ENCODE measurements at regions not wholly inside any gene's neighbourhood (a gene's known extent, or its start where the extent isn't known, plus 50 kb on each side); places are given as distances from the start of the nearest gene placed in this dataset.

DNA sequence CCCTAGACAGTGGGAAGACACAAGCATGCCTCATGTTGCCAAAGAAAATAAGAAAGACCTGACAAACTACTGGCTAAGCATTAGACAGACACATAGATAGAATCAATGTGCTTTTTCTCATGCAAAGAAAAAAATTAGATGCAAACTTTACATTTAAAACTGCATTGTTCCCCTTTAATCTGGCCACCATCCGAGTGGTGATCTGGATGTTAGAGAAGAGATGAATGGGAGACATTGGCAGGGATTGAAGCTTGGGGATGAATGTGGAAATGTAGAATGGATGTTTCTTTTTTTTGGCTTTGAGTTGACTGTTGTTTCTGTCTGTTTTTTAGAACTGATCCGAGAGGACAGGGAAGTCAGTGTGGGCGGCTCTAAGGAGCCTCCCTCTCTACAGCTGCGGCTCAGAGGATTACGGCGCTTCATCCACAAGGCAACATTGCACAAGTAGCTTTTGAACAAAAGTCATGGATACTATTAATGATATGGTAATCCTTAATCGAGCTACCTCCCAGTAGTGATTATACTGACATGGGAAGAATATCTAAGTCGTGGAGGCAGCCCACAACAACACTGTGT, 53.0 kb downstream of the HELT start:
- TF ChIP-seq, protein P1, sequence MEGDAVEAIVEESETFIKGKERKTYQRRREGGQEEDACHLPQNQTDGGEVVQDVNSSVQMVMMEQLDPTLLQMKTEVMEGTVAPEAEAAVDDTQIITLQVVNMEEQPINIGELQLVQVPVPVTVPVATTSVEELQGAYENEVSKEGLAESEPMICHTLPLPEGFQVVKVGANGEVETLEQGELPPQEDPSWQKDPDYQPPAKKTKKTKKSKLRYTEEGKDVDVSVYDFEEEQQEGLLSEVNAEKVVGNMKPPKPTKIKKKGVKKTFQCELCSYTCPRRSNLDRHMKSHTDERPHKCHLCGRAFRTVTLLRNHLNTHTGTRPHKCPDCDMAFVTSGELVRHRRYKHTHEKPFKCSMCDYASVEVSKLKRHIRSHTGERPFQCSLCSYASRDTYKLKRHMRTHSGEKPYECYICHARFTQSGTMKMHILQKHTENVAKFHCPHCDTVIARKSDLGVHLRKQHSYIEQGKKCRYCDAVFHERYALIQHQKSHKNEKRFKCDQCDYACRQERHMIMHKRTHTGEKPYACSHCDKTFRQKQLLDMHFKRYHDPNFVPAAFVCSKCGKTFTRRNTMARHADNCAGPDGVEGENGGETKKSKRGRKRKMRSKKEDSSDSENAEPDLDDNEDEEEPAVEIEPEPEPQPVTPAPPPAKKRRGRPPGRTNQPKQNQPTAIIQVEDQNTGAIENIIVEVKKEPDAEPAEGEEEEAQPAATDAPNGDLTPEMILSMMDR (IDR thresholded peaks at IDR 0.05; ENCODE audit: insufficient read depth, low read depth, low read length), result no peak
- no peak for DNase-seq (ENCODE audit: low read depth)
- POLR2A ChIA-PET, result no interaction called here
- Histone ChIP-seq H3K36me3 (ENCODE audit: control insufficient read depth, insufficient read depth, low read length) (no peaks in the 10 kb centered on the region), H3K4me3 (ENCODE audit: low read depth, low read length) (no peak overlapping the region), H3K27me3 (ENCODE audit: control insufficient read depth, insufficient read depth, low read length) (peaks cover 2% of the 10 kb centered on the region; the same call in 1 of the 2 replicates)
- CTCF ChIA-PET, result interaction anchor here (0.6 kb wide), 1 partner anchor 75 kb away, joined by 4 read pairs; no protein-coding TSS in a partner anchor

DNA sequence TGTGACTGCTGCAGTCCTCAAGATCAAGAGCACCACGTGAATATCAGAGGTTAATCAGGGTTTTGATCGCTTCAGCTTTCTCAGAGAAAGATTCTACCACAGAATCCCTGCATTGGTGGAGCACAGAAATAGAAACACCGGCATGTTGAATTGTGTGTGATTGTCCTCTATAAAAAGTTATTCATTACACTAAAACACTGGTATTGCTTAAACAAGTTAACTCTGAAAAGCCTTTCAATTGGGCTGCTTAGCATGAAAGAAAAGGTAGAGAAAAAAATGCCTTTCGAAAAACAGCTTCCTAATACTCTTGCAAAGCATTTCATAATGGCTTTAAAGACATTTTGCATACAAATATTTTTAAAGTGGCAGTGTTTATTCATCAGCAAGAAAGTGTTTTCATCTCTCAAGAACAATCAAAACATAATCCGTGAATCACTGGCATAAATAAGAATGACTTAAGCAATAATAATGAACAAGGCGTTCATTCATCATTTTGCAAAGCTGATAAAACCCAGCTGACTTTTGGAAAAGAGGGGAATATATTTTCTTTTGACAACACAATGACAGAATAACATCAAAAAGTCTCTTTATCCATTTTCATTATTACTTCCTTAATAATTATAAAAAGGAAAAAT, 61.1 kb downstream of the HELT start:
- Histone ChIP-seq H3K4me3 (ENCODE audit: low read depth, low read length) (no peak overlapping the region), H3K36me3 (ENCODE audit: control insufficient read depth, insufficient read depth, low read length) (no peaks in the 10 kb centered on the region), H3K27me3 (ENCODE audit: control insufficient read depth, insufficient read depth, low read length) (peaks cover 2% of the 10 kb centered on the region)
- CTCF ChIA-PET, result interaction anchor here (0.6 to 1.9 kb wide), 3 partner anchors 16 to 1249 kb away, joined by 3 to 4 read pairs (median 3); no protein-coding TSS in a partner anchor
- DNase-seq (ENCODE audit: low read depth), result no peak
- POLR2A ChIA-PET, result no interaction called here
- TF ChIP-seq, protein P1 (IDR thresholded peaks at IDR 0.05; ENCODE audit: insufficient read depth, low read depth, low read length), result no peak

DNA sequence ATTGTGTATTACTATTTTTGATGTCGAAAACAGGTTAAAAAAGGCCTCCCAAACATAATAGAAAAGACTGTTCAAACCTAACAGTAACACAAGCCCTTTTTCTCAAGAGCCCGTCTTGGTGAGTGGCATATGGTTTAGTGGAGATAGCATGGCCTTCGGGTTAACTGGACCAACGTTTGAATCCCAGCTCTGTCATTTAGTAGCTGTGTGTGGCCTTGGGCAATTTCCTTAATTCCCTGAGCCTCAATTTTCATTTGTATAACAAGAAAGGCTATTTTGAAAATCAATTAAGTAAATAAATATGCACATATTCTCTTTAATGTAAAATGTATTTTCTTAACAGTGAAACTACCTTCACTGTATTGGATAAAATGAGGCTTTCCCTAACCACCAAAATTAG, 62.3 kb downstream of the HELT start:
- TF ChIP-seq, protein P1 (IDR thresholded peaks at IDR 0.05; ENCODE audit: insufficient read depth, low read depth, low read length), result no peak
- POLR2A ChIA-PET, result no interaction called here
- CTCF ChIA-PET, result no interaction called here
- H3K36me3 ChIP-seq (ENCODE audit: control insufficient read depth, insufficient read depth, low read length), result no peaks in the 10 kb centered on the region
- H3K27me3 ChIP-seq (ENCODE audit: control insufficient read depth, insufficient read depth, low read length), result peaks cover 2% of the 10 kb centered on the region
- H3K4me3 ChIP-seq (ENCODE audit: low read depth, low read length), result no peak overlapping the region
- no peak for DNase-seq (ENCODE audit: low read depth)

DNA sequence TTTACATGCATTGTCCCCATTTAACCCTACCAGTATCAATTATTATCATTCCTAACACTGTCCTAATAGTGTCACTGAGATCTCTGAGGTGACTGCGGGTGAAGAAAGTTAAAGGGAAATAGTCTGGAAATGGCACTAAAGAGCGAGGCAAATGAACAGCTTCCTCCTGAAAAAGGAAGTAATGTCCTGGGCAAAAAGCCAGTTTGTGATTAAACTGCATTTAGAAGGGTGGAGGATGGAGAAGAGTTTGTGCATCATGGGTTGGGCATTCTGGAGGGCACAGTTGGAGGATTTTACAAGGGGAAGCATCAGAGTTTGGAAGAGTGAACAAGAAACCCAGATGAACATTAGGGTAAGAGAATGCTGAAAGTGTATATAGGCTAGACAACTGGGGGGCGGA, 60.5 kb upstream of the SLC25A4 start:
- TF ChIP-seq, protein P1 (IDR thresholded peaks at IDR 0.05; ENCODE audit: insufficient read depth, low read depth, low read length), result no peak
- no peak for DNase-seq (ENCODE audit: low read depth)
- CTCF ChIA-PET, result interaction anchor here (1.0 to 1.6 kb wide), 3 partner anchors 8 to 17 kb away, joined by 3 to 10 read pairs (median 3); no protein-coding TSS in a partner anchor

DNA sequence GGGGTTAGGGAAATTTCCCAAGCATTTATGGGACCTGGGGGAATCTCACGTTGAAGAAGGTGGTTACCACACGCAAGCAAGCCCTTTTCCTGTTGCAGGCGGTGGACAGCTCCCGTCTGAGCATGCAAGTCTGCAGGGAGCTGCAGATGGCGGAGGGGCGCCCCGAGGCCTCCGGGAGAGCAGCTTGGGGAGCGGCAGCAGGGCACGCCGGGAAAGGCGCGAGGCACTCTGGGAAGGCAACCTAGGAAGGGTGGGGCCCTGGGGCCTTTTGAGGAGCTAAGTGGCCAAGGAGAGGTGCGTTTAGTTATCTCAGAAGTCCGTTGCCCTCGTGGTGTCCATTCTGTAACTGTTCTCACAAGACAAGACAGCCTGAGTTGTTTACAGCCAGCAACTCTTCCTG, 57.0 kb upstream of the SLC25A4 start:
- ChIA-PET POLR2A (no interaction called here), CTCF (interaction anchor here (0.9 to 1.3 kb wide), 3 partner anchors 13 to 48 kb away, joined by 3 to 4 read pairs (median 4); no protein-coding TSS in a partner anchor)
- Histone ChIP-seq H3K36me3 (ENCODE audit: control insufficient read depth, insufficient read depth, low read length) (no peaks in the 10 kb centered on the region), H3K4me3 (ENCODE audit: low read depth, low read length) (no peak overlapping the region), H3K27me3 (ENCODE audit: control insufficient read depth, insufficient read depth, low read length) (peaks cover 3% of the 10 kb centered on the region; the same call in 1 of the 2 replicates)
- TF ChIP-seq, protein P1 (IDR thresholded peaks at IDR 0.05; ENCODE audit: insufficient read depth, low read depth, low read length), result no peak
- no peak for DNase-seq (ENCODE audit: low read depth)

More for the DNA sequence above, 60.5 kb upstream of the SLC25A4 start:
- Histone ChIP-seq H3K27me3 (ENCODE audit: control insufficient read depth, insufficient read depth, low read length) (peaks cover 2% of the 10 kb centered on the region), H3K36me3 (ENCODE audit: control insufficient read depth, insufficient read depth, low read length) (no peaks in the 10 kb centered on the region), H3K4me3 (ENCODE audit: low read depth, low read length) (no peak overlapping the region)
- POLR2A ChIA-PET, result no interaction called here

Measured in BJ (cell line).